ENCODE measurements at regions not wholly inside any gene's neighbourhood (a gene's known extent, or its start where the extent isn't known, plus 50 kb on each side); places are given as distances from the start of the nearest gene placed in this dataset.

DNA sequence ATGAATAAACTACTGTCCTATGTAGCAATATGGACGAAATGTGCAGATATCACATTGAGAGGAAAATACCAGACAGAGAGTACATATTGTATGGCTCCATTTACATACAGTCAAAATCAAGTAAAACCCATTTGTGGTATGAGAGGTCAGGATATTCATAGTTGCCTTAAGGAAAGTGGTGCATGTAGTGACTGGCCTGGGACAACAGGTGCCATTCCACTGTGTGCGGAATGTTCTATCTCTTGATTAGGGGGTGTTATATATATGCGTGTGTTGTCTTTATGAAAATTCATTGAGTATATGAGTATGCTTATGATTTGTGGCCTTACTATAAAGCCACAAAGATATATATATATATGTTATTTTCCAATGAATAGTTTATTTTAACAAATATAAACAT is 964.0 kb downstream of the SORCS3 start:
- TF ChIP-seq, protein P1, sequence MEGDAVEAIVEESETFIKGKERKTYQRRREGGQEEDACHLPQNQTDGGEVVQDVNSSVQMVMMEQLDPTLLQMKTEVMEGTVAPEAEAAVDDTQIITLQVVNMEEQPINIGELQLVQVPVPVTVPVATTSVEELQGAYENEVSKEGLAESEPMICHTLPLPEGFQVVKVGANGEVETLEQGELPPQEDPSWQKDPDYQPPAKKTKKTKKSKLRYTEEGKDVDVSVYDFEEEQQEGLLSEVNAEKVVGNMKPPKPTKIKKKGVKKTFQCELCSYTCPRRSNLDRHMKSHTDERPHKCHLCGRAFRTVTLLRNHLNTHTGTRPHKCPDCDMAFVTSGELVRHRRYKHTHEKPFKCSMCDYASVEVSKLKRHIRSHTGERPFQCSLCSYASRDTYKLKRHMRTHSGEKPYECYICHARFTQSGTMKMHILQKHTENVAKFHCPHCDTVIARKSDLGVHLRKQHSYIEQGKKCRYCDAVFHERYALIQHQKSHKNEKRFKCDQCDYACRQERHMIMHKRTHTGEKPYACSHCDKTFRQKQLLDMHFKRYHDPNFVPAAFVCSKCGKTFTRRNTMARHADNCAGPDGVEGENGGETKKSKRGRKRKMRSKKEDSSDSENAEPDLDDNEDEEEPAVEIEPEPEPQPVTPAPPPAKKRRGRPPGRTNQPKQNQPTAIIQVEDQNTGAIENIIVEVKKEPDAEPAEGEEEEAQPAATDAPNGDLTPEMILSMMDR (IDR thresholded peaks at IDR 0.05; ENCODE audit: insufficient read depth, low read length, poor library complexity, severe bottlenecking): no peak
- DNase-seq (ENCODE audit: low read depth): no peak
- Histone ChIP-seq H3K27me3 (ENCODE audit: control insufficient read depth, insufficient read depth, low read length) (no peaks in the 10 kb centered on the region), H3K36me3 (ENCODE audit: control insufficient read depth, insufficient read depth, low read length) (no peaks in the 10 kb centered on the region), H3K4me3 (ENCODE audit: low read depth, low read length) (no peak overlapping the region)

DNA sequence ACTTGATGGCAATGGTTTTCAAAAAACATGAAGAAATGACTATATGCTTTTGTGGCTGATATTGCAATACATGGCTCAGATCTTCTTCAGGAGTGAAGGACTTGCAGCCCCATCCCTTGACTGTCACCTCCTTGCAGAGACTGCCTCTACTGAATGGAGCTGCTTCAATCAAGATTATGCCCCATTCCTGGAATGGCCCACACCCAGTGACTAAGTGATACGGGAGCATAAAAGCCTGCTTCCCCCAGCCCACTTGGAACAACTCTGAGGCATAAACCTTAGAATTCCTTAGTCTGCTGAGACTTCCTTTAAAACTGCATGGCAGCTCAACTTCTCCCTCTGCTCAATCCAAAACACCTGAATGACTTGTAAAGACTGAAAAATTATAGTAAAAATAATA is 957.1 kb downstream of the SORCS3 start:
- DNase-seq (ENCODE audit: low read depth): no peak
- Histone ChIP-seq H3K4me3 (ENCODE audit: low read depth, low read length) (no peak overlapping the region), H3K27me3 (ENCODE audit: control insufficient read depth, insufficient read depth, low read length) (no peaks in the 10 kb centered on the region), H3K36me3 (ENCODE audit: control insufficient read depth, insufficient read depth, low read length) (no peaks in the 10 kb centered on the region)
- TF ChIP-seq, protein P1 (IDR thresholded peaks at IDR 0.05; ENCODE audit: insufficient read depth, low read length, poor library complexity, severe bottlenecking): no peak

DNA sequence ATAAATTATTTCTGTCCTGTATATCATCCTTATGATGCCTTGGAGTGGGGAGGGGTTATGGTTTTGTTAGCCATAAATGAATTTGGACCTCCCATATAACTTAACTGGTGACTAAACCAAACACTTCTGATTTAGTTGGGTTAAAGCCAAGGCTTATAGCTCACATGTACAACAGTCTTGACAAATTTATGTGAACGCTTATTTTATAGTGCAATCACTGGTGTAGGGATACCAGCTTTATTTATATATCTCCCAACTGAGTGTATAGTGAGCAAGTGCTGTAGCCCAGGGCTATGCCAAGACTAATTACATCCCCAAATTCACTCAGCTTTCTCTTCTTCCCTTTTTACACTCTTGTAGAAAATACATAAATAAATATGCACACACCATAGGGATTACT is 956.2 kb downstream of the SORCS3 start:
- TF ChIP-seq, protein P1 (IDR thresholded peaks at IDR 0.05; ENCODE audit: insufficient read depth, low read length, poor library complexity, severe bottlenecking): no peak
- no peak overlapping the region for H3K4me3 ChIP-seq (ENCODE audit: low read depth, low read length)
- no peaks in the 10 kb centered on the region for H3K36me3 ChIP-seq (ENCODE audit: control insufficient read depth, insufficient read depth, low read length)

DNA sequence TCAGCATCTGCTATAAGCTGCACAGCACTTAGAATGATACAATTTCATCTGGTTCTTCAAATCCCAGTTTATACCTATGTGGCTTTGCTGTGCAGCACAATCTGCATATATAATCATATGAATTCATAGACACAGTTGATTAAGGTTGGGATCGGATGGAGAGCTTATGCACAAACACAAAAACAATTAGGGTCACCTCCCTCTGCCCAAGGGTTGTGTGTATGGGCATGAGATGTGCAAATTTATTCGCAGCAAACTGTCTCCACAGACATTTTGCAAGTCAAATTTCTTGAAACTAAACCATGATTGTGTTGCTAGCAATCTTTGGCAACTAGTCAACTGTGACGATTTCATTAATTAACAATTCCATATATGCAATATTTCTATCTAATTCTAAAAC is 955.7 kb downstream of the SORCS3 start:
- no peaks in the 10 kb centered on the region for H3K27me3 ChIP-seq (ENCODE audit: control insufficient read depth, insufficient read depth, low read length)
- TF ChIP-seq, protein P1 (IDR thresholded peaks at IDR 0.05; ENCODE audit: insufficient read depth, low read length, poor library complexity, severe bottlenecking): no peak
- no peak overlapping the region for H3K4me3 ChIP-seq (ENCODE audit: low read depth, low read length)
- no peak for DNase-seq (ENCODE audit: low read depth)
- no peaks in the 10 kb centered on the region for H3K36me3 ChIP-seq (ENCODE audit: control insufficient read depth, insufficient read depth, low read length)

More for the DNA sequence above, 956.2 kb downstream of the SORCS3 start:
- DNase-seq (ENCODE audit: low read depth): no peak
- no peaks in the 10 kb centered on the region for H3K27me3 ChIP-seq (ENCODE audit: control insufficient read depth, insufficient read depth, low read length)

DNA sequence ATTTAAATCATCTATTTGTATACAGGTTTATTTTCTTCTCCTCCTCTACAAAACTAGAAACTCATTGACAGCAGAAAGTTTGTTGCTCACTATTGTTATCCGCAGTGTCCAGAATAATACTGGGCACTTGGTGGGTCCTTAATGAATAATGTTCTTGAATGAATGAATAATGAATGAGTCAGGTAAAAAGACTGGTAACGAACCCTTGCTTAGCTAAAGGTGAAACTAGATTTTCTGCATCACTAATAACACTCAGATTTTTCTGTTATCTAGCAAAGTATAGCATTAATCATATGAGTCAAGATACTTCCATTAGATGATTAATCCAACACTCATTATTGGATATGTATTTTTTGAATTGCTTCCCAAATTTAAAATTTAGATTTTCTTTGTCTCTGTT is 953.2 kb downstream of the SORCS3 start:
- H3K27me3 ChIP-seq (ENCODE audit: control insufficient read depth, insufficient read depth, low read length): no peaks in the 10 kb centered on the region
- DNase-seq (ENCODE audit: low read depth): no peak
- H3K4me3 ChIP-seq (ENCODE audit: low read depth, low read length): no peak overlapping the region
- H3K36me3 ChIP-seq (ENCODE audit: control insufficient read depth, insufficient read depth, low read length): no peaks in the 10 kb centered on the region
- TF ChIP-seq, protein P1 (IDR thresholded peaks at IDR 0.05; ENCODE audit: insufficient read depth, low read length, poor library complexity, severe bottlenecking): no peak

DNA sequence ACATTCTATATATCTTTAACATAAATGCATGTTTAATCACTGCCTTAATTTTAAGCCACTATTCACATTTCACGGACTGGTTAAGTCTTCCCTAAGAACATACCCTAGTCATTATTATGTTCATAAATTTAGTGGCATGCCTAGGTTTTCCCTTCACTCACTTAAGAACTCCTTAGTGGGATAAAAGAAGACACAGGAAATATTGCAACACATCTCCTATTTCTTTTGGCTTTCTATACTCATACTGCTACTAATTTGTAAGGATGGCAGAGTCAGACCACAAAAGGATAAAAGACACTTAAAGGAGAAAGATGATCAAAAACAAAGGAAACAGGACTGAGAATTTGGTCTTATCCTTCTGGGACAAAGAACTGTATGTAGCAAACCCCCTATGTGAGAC is 951.4 kb downstream of the SORCS3 start:
- TF ChIP-seq, protein P1 (IDR thresholded peaks at IDR 0.05; ENCODE audit: insufficient read depth, low read length, poor library complexity, severe bottlenecking): no peak
- no peak for DNase-seq (ENCODE audit: low read depth)
- H3K27me3 ChIP-seq (ENCODE audit: control insufficient read depth, insufficient read depth, low read length): no peaks in the 10 kb centered on the region
- H3K36me3 ChIP-seq (ENCODE audit: control insufficient read depth, insufficient read depth, low read length): no peaks in the 10 kb centered on the region
- no peak overlapping the region for H3K4me3 ChIP-seq (ENCODE audit: low read depth, low read length)
